ENCODE measurements at regions not wholly inside any gene's neighbourhood (a gene's known extent, or its start where the extent isn't known, plus 50 kb on each side); places are given as distances from the start of the nearest gene placed in this dataset.

GRCh38 chr6:156725712-156726111 lies 51.5 kb upstream of the ARID1B start:
- no peak for TF ChIP-seq CTCF (IDR thresholded peaks at IDR 0.05; ENCODE audit: insufficient read depth, low read depth, low read length)
- Histone ChIP-seq H3K36me3 (ENCODE audit: control insufficient read depth, insufficient read depth, low read length) (no peaks in the 10 kb centered on the region), H3K27me3 (ENCODE audit: control insufficient read depth, insufficient read depth, low read length) (peaks cover 4% of the 10 kb centered on the region), H3K4me3 (ENCODE audit: low read depth, low read length) (no peak overlapping the region)
- CTCF ChIA-PET = no interaction called here
- DNase-seq (ENCODE audit: low read depth) = no peak
- POLR2A ChIA-PET = no interaction called here

DNA sequence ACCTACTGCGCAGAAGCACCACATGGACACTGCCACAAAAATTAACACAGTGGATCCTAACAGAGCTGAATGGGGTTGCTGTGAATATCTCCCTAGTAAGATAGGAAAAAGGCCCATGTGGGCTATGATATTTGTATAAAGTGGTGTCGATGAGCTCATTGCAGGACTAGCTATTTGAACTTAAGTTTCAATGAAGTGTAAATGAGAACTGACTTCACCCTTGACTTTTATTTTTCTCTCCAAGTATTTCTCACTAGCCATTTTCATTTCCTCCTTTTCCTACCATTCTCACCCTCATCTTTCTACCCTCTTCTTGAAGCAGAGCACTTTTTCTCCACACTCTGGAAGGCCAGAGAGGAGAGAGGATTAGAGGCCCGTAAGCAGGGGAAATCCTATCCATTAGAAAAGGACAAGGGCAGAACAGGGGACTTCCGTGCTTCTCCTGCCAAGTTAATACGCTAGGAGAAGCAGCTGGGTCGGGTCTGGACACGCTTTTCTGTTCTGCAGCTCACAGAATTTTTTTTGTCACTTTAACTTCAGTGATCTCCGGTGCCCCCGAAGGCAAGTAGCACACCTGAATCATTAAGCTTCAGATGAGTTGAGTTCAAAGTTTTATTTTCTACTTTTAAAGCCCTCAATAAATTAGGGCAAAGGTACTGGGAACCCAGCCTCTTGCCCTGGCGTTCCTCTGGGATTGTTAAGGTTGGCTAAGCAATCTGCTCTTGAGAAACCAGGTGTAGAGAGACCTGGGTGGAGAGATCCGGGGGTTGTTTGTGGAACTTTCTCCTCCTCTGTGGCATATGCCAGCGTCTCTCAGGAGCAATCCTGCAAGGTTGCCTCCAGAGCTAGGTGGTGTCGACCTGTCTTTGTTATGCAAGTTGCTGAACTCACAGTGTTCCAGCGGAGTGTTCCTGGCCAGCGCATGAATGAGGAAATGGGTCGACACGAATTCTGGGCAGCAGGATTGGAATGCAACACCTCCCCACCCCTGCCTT lies 56.2 kb upstream of the ARID1B start:
- Histone ChIP-seq H3K4me3 (ENCODE audit: low read depth, low read length) (no peak overlapping the region), H3K36me3 (ENCODE audit: control insufficient read depth, insufficient read depth, low read length) (no peaks in the 10 kb centered on the region), H3K27me3 (ENCODE audit: control insufficient read depth, insufficient read depth, low read length) (no peaks in the 10 kb centered on the region)
- no peak for DNase-seq (ENCODE audit: low read depth)
- TF ChIP-seq CTCF (IDR thresholded peaks at IDR 0.05; ENCODE audit: insufficient read depth, low read depth, low read length) = no peak
- ChIA-PET POLR2A (interaction anchor here (0.8 kb wide), 1 partner anchor 58 kb away, joined by 3 read pairs; no protein-coding TSS in a partner anchor), CTCF (interaction anchor here (1.1 kb wide), 1 partner anchor 325 kb away, joined by 3 read pairs; no protein-coding TSS in a partner anchor)

GRCh38 chr6:156719720-156720563 lies 57.2 kb upstream of the ARID1B start:
- no peaks in the 10 kb centered on the region for H3K36me3 ChIP-seq (ENCODE audit: control insufficient read depth, insufficient read depth, low read length)
- H3K27me3 ChIP-seq (ENCODE audit: control insufficient read depth, insufficient read depth, low read length) = no peaks in the 10 kb centered on the region
- peak; percentile 70 for DNase-seq (ENCODE audit: low read depth)
- ChIA-PET CTCF (no interaction called here), POLR2A (interaction anchor here (0.8 kb wide), 1 partner anchor 59 kb away, joined by 3 read pairs; no protein-coding TSS in a partner anchor)
- no peak for TF ChIP-seq CTCF (IDR thresholded peaks at IDR 0.05; ENCODE audit: insufficient read depth, low read depth, low read length)
- H3K4me3 ChIP-seq (ENCODE audit: low read depth, low read length) = peak overlapping the region; percentile 28

DNA sequence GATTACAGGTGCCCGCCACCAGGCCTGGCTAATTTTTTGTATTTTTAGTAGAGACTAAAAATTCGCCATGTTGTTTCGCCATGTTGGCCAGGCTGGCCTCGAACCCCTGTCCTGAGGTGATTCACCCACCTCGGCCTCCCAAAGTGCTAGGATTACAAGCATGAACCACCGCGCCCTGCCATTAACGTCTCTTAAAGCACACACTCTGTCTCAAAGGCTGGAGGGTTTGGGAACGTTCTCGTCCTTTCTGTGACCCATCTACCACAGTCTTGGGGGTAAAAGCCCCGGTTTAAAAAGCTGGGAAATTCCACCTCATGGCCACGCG lies 57.8 kb upstream of the ARID1B start:
- Histone ChIP-seq H3K27me3 (ENCODE audit: control insufficient read depth, insufficient read depth, low read length) (no peaks in the 10 kb centered on the region), H3K36me3 (ENCODE audit: control insufficient read depth, insufficient read depth, low read length) (no peaks in the 10 kb centered on the region), H3K4me3 (ENCODE audit: low read depth, low read length) (no peak overlapping the region; the same call in 1 of the 2 replicates)
- ChIA-PET POLR2A (no interaction called here), CTCF (no interaction called here)
- TF ChIP-seq CTCF (IDR thresholded peaks at IDR 0.05; ENCODE audit: insufficient read depth, low read depth, low read length) = no peak
- DNase-seq (ENCODE audit: low read depth) = no peak
